ENCODE measurements at regions not wholly inside any gene's neighbourhood (a gene's known extent, or its start where the extent isn't known, plus 50 kb on each side); places are given as distances from the start of the nearest gene placed in this dataset.

GRCh38 chr22:48343461-48343860 lies 1484.2 kb downstream of the BRD1 start:
- DNase-seq = no peak

- DNase-seq = no peak
These were observed 1484.9 kb downstream of the BRD1 start for GRCh38 chr22:48342732-48343131.

- DNase-seq = no peak
These were observed 1485.7 kb downstream of the BRD1 start for GRCh38 chr22:48342016-48342415.

GRCh38 chr22:48340727-48341709 lies 1486.7 kb downstream of the BRD1 start:
- DNase-seq = no peak

- DNase-seq = no peak
These were observed 1487.5 kb downstream of the BRD1 start for GRCh38 chr22:48340191-48340590.

- no peak for DNase-seq
These were observed 1488.6 kb downstream of the BRD1 start for GRCh38 chr22:48338793-48339705.

GRCh38 chr22:48337957-48338792 lies 1489.5 kb downstream of the BRD1 start:
- no peak for DNase-seq

- no peak for DNase-seq
These were observed 1491.2 kb downstream of the BRD1 start for GRCh38 chr22:48336339-48337060.

GRCh38 chr22:48335442-48336139 lies 1492.1 kb downstream of the BRD1 start:
- DNase-seq = no peak

- DNase-seq = no peak
These were observed 1492.7 kb downstream of the BRD1 start for GRCh38 chr22:48334971-48335370.

GRCh38 chr22:48333816-48334735 lies 1493.6 kb downstream of the BRD1 start:
- no peak for DNase-seq

GRCh38 chr22:48333323-48333763 lies 1494.3 kb downstream of the BRD1 start:
- DNase-seq = no peak

- no peak for DNase-seq
These were observed 1495.0 kb downstream of the BRD1 start for GRCh38 chr22:48332438-48333322.

GRCh38 chr22:48331691-48332220 lies 1495.9 kb downstream of the BRD1 start:
- no peak for DNase-seq

- DNase-seq = no peak
These were observed 1496.4 kb downstream of the BRD1 start for GRCh38 chr22:48331266-48331665.

GRCh38 chr22:48327721-48328120 lies 1500.0 kb downstream of the BRD1 start:
- DNase-seq = no peak

- DNase-seq = no peak
These were observed 1503.9 kb downstream of the BRD1 start for GRCh38 chr22:48323746-48324145.

- DNase-seq = no peak
These were observed 1504.8 kb downstream of the BRD1 start for GRCh38 chr22:48322907-48323306.

Data from activated CD4-positive, alpha-beta T cell treated with anti-CD3 and anti-CD28 coated beads, Interleukin-2, amount 50 U/mL, for 16 hours (primary cell).